Colonic mucosa (tissue), 4 donors: ENCODE measurements at regions not wholly inside any gene's neighbourhood (a gene's known extent, or its start where the extent isn't known, plus 50 kb on each side); places are given as distances from the start of the nearest gene placed in this dataset.

Source experiments
- DNase-seq: peaks from one replicate; pipeline ENCODE4 v3.0.0-alpha.2; 2020
- H3K27ac ChIP-seq: fragments of 200-600 bp; one replicate; pipeline ENCODE4 v1.8.0; 2021
- H3K27me3 ChIP-seq: fragments of 200-600 bp; one replicate; pipeline ENCODE4 v1.8.0; 2021
- H3K36me3 ChIP-seq: fragments of 200-600 bp; one replicate; pipeline ENCODE4 v1.8.0; 2021
- H3K4me1 ChIP-seq: fragments of 200-600 bp; one replicate; pipeline ENCODE4 v1.8.0; 2021; ENCODE audit warnings: mild to moderate bottlenecking
- H3K4me3 ChIP-seq: fragments of 200-600 bp; one replicate; pipeline ENCODE4 v1.8.0; 2021
- H3K9ac ChIP-seq, 2 donors: one replicate each; pipeline ENCODE4 v1.7.0; 2013; ENCODE audit warnings: control low read depth in 2 of 2, low read depth in 2 of 2, low read length in 2 of 2
- H3K9me3 ChIP-seq: fragments of 200-600 bp; one replicate; pipeline ENCODE4 v1.8.0; 2021
- CTCF ChIP-seq: fragments of 200-600 bp; IDR thresholded peaks from one replicate; pipeline ENCODE4 v1.8.0; 2022; ENCODE audit warnings: antibody characterized with exemption, mild to moderate bottlenecking
- intact Hi-C: fragments of 100-400 bp; cut with DNase I; formaldehyde crosslinking; loops from one replicate; pipeline ENCODE4 v1.14.1; 2022
- donor health status: healthy.
- donor health status: DM: no; HTN: no; CAD: no.
- donor health status: DM: no; HTN: no; CAD: no.

DNA sequence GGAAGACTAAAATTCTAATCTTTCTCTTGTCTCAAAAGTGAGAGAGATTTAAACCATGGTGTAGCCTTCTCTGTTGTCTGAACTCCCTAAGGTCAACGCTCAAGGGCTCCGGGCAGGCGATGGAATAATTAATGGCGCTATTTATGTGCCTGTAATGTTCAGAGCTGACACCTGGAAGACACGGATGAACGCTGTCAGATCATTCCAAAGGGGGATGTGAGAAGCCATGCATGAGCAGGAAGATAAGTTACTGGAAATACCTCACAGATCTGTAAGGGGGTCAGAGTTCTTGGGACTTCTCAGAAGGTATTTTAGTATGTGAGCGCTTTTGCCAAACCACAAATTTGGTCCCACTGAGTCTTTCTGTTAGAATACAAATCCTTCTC, 73.3 kb upstream of the MTPN start:
- H3K4me1 ChIP-seq: no peaks in the 10 kb centered on the region
- no peaks in the 10 kb centered on the region for H3K36me3 ChIP-seq
- no peak overlapping the region for H3K4me3 ChIP-seq
- H3K27ac ChIP-seq: no peak overlapping the region
- no peak for TF ChIP-seq CTCF
- H3K9ac ChIP-seq: no peak overlapping the region
- DNase-seq: no peak
- no peaks in the 10 kb centered on the region for H3K27me3 ChIP-seq
- intact Hi-C loops: no loop called here
- H3K9me3 ChIP-seq: no peaks in the 10 kb centered on the region

- DNase-seq: no peak
- H3K4me3 ChIP-seq: no peak overlapping the region
- no peaks in the 10 kb centered on the region for H3K9me3 ChIP-seq
- no peak overlapping the region for H3K27ac ChIP-seq
- H3K9ac ChIP-seq: no peak overlapping the region
- no peaks in the 10 kb centered on the region for H3K27me3 ChIP-seq
- H3K4me1 ChIP-seq: no peaks in the 10 kb centered on the region
- H3K36me3 ChIP-seq: no peaks in the 10 kb centered on the region
- no peak for TF ChIP-seq CTCF
- intact Hi-C loops: no loop called here
These were observed 72.8 kb upstream of the MTPN start for GRCh38 chr7:136049818-136050461.

- H3K4me1 ChIP-seq: no peaks in the 10 kb centered on the region
- H3K27ac ChIP-seq: no peak overlapping the region
- H3K4me3 ChIP-seq: no peak overlapping the region
- H3K9me3 ChIP-seq: no peaks in the 10 kb centered on the region
- DNase-seq: no peak
- no peaks in the 10 kb centered on the region for H3K36me3 ChIP-seq
- intact Hi-C loops: no loop called here
- no peaks in the 10 kb centered on the region for H3K27me3 ChIP-seq
- no peak for TF ChIP-seq CTCF
- no peak overlapping the region for H3K9ac ChIP-seq
These were observed 72.0 kb upstream of the MTPN start for GRCh38 chr7:136049117-136049516.

DNA sequence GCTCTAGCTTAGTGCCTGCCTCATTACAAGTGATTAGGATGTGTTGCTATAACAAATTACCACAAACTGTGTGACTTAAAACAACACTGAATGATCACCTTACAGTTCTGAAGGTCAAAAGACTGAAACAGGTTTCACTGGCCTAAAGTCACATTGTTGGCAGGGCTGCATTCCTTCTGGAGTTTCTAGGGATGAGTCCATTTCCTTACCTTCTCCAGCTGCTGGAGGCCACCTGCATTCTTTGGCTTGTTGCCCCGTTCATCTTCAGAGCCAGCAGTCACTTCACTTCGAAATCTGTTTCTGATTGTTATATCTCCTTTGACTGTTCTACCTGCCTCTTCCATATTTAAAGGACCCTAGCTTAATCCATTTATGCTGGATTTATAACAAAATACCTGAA, 69.4 kb upstream of the MTPN start:
- Histone ChIP-seq H3K27me3 (no peaks in the 10 kb centered on the region), H3K4me3 (no peak overlapping the region), H3K9me3 (no peaks in the 10 kb centered on the region), H3K9ac (no peak overlapping the region), H3K4me1 (no peaks in the 10 kb centered on the region), H3K27ac (no peak overlapping the region), H3K36me3 (no peaks in the 10 kb centered on the region)
- intact Hi-C loops: no loop called here
- TF ChIP-seq CTCF: no peak
- no peak for DNase-seq

- Histone ChIP-seq H3K4me3 (no peak overlapping the region), H3K36me3 (no peaks in the 10 kb centered on the region), H3K9me3 (no peaks in the 10 kb centered on the region), H3K4me1 (no peaks in the 10 kb centered on the region), H3K27ac (no peak overlapping the region), H3K9ac (no peak overlapping the region), H3K27me3 (no peaks in the 10 kb centered on the region)
- no peak for TF ChIP-seq CTCF
- DNase-seq: no peak
- intact Hi-C loops: no loop called here
These were observed 68.8 kb upstream of the MTPN start for GRCh38 chr7:136045992-136046391.
